ENCODE measurements at regions not wholly inside any gene's neighbourhood (a gene's known extent, or its start where the extent isn't known, plus 50 kb on each side); places are given as distances from the start of the nearest gene placed in this dataset.

GRCh38 chr13:79987761-79988160 is 353.2 kb downstream of the SPRY2 start:
- TF ChIP-seq CTCF (conservative IDR thresholded peaks at IDR 0.05) (no peak), EZH2 (IDR thresholded peaks at IDR 0.05; ENCODE audit: low read depth) (no peak)
